ENCODE measurements at regions not wholly inside any gene's neighbourhood (a gene's known extent, or its start where the extent isn't known, plus 50 kb on each side); places are given as distances from the start of the nearest gene placed in this dataset.
"Not testable (repeated sequence)": the region's sequence is repeated elsewhere in the genome, so short reads cannot be mapped to it uniquely, and the experiment has no call there.

DNA sequence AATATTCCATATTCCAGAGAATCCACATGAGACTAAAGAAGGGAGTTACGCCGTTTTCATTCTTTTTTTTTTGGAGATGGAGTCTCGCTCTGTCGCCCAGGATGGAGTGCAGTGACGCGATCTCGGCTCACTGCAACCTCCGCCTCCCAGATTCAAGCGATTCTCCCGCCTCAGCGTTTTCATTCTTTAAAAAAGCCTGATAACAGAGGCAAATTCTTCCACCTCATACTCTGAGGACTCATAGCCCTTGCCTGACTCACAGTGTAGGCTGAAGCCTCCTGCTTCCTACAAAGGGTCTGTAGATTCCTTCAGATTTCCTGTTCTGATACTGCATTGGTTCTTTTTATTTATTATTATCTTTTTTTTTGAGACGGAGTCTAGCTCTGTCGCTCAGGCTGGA, 210.5 kb downstream of the SH3BGRL start:
- H3K4me2 ChIP-seq (ENCODE audit: low read length) = no peak overlapping the region
- H3K9me3 ChIP-seq (ENCODE audit: low read length) = no peaks in the 10 kb centered on the region
- TF ChIP-seq TAF1 (IDR thresholded peaks at IDR 0.05; ENCODE audit: low read depth) = no peak
- no peak for TF ChIP-seq EZH2 (IDR thresholded peaks at IDR 0.05; ENCODE audit: borderline replicate concordance, insufficient read depth, low read length, poor library complexity, severe bottlenecking)
- no peak for TF ChIP-seq POLR2AphosphoS5 (IDR thresholded peaks at IDR 0.05)
- TF ChIP-seq RAD21 (conservative IDR thresholded peaks at IDR 0.05) = no peak
- TF ChIP-seq SMC3 (conservative IDR thresholded peaks at IDR 0.05; ENCODE audit: poor library complexity) = no peak
- TF ChIP-seq, protein P1, sequence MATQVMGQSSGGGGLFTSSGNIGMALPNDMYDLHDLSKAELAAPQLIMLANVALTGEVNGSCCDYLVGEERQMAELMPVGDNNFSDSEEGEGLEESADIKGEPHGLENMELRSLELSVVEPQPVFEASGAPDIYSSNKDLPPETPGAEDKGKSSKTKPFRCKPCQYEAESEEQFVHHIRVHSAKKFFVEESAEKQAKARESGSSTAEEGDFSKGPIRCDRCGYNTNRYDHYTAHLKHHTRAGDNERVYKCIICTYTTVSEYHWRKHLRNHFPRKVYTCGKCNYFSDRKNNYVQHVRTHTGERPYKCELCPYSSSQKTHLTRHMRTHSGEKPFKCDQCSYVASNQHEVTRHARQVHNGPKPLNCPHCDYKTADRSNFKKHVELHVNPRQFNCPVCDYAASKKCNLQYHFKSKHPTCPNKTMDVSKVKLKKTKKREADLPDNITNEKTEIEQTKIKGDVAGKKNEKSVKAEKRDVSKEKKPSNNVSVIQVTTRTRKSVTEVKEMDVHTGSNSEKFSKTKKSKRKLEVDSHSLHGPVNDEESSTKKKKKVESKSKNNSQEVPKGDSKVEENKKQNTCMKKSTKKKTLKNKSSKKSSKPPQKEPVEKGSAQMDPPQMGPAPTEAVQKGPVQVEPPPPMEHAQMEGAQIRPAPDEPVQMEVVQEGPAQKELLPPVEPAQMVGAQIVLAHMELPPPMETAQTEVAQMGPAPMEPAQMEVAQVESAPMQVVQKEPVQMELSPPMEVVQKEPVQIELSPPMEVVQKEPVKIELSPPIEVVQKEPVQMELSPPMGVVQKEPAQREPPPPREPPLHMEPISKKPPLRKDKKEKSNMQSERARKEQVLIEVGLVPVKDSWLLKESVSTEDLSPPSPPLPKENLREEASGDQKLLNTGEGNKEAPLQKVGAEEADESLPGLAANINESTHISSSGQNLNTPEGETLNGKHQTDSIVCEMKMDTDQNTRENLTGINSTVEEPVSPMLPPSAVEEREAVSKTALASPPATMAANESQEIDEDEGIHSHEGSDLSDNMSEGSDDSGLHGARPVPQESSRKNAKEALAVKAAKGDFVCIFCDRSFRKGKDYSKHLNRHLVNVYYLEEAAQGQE (IDR thresholded peaks at IDR 0.05; ENCODE audit: borderline replicate concordance) = no peak
- TF ChIP-seq EP300 (conservative IDR thresholded peaks at IDR 0.05; ENCODE audit: poor library complexity, severe bottlenecking) = no peak
- TF ChIP-seq MXI1 (conservative IDR thresholded peaks at IDR 0.05; ENCODE audit: poor library complexity, severe bottlenecking) = no peak
- TF ChIP-seq, protein P2, sequence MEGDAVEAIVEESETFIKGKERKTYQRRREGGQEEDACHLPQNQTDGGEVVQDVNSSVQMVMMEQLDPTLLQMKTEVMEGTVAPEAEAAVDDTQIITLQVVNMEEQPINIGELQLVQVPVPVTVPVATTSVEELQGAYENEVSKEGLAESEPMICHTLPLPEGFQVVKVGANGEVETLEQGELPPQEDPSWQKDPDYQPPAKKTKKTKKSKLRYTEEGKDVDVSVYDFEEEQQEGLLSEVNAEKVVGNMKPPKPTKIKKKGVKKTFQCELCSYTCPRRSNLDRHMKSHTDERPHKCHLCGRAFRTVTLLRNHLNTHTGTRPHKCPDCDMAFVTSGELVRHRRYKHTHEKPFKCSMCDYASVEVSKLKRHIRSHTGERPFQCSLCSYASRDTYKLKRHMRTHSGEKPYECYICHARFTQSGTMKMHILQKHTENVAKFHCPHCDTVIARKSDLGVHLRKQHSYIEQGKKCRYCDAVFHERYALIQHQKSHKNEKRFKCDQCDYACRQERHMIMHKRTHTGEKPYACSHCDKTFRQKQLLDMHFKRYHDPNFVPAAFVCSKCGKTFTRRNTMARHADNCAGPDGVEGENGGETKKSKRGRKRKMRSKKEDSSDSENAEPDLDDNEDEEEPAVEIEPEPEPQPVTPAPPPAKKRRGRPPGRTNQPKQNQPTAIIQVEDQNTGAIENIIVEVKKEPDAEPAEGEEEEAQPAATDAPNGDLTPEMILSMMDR (IDR thresholded peaks at IDR 0.05; ENCODE audit: poor library complexity, severe bottlenecking) = no peak
- H4K20me1 ChIP-seq (ENCODE audit: insufficient read depth) = no peaks in the 10 kb centered on the region
- no peaks in the 10 kb centered on the region for H3K79me2 ChIP-seq (replicated peaks; ENCODE audit: insufficient read depth, low read length)
- no peak overlapping the region for H3K9ac ChIP-seq (ENCODE audit: low read length)
- H3K27ac ChIP-seq (ENCODE audit: low read length) = no peak overlapping the region
- no peaks in the 10 kb centered on the region for H3K36me3 ChIP-seq (ENCODE audit: insufficient read depth, low read length)
- H3K27me3 ChIP-seq (ENCODE audit: insufficient read depth, low read depth, low read length) = no peaks in the 10 kb centered on the region
- H3K4me3 ChIP-seq (ENCODE audit: low read length) = no peak overlapping the region
- H3K9me2 ChIP-seq (ENCODE audit: insufficient read depth, low read length) = no peaks in the 10 kb centered on the region
- H2AFZ ChIP-seq (ENCODE audit: low read depth, low read length) = no peak overlapping the region
- no peaks in the 10 kb centered on the region for H3F3A ChIP-seq (ENCODE audit: insufficient read depth, low read length, poor library complexity, severe bottlenecking)

DNA sequence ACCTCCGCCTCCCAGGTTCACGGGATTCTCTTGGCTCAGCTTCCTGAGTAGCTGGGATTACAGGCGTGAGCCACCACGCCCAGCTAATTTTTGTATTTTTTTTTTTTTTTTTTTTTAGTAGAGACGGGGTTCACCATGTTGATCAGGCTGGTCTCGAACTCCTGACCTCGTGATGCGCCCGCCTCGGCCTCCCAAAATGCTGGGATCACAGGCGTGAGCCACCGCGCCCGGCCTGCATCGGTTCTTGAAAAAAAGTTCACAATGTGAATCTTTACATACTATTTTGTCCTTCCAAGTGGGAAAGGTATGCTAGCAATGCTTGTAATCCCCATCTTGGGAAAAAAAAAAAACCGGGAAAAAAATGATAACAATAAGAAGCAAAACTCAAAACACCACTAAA, 211.0 kb downstream of the SH3BGRL start:
- H3K4me2 ChIP-seq (ENCODE audit: low read length); H3K9me3 ChIP-seq (ENCODE audit: low read length); H3K9ac ChIP-seq (ENCODE audit: low read length); H3K27ac ChIP-seq (ENCODE audit: low read length); H3K79me2 ChIP-seq (replicated peaks; ENCODE audit: insufficient read depth, low read length); H4K20me1 ChIP-seq (ENCODE audit: insufficient read depth); H3K4me3 ChIP-seq (ENCODE audit: low read length); H3K9me2 ChIP-seq (ENCODE audit: insufficient read depth, low read length); H2AFZ ChIP-seq (ENCODE audit: low read depth, low read length); H3K27me3 ChIP-seq (ENCODE audit: insufficient read depth, low read depth, low read length); H3K36me3 ChIP-seq (ENCODE audit: insufficient read depth, low read length); H3F3A ChIP-seq (ENCODE audit: insufficient read depth, low read length, poor library complexity, severe bottlenecking): not testable (repeated sequence)

DNA sequence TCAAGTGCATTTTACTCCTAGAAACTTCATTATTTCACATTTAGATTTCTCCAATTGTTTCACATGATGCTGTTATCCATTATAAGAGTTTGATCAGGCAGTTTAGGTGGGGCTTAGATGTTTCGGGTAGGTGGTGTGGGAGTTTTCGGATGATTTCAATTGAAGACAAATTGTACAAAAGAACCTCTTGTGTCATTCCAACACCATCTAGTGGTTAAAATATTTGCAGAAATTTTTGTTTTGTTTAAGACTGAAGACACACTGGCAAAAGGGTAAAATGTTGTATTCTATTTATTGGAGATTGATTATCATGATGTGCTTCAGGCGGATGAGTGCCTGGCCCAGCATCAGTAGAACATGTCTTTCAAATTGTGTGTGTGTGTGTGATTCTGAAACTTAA, 212.7 kb downstream of the SH3BGRL start:
- Histone ChIP-seq H2AFZ (ENCODE audit: low read depth, low read length) (no peak overlapping the region), H3K9me2 (ENCODE audit: insufficient read depth, low read length) (no peaks in the 10 kb centered on the region), H3K9me3 (ENCODE audit: low read length) (no peaks in the 10 kb centered on the region), H3K79me2 (replicated peaks; ENCODE audit: insufficient read depth, low read length) (no peaks in the 10 kb centered on the region), H3K9ac (ENCODE audit: low read length) (no peak overlapping the region), H3K27ac (ENCODE audit: low read length) (no peak overlapping the region), H3K4me3 (ENCODE audit: low read length) (no peak overlapping the region), H3F3A (ENCODE audit: insufficient read depth, low read length, poor library complexity, severe bottlenecking) (no peaks in the 10 kb centered on the region), H3K4me2 (ENCODE audit: low read length) (no peak overlapping the region), H3K27me3 (ENCODE audit: insufficient read depth, low read depth, low read length) (no peaks in the 10 kb centered on the region), H3K36me3 (ENCODE audit: insufficient read depth, low read length) (no peaks in the 10 kb centered on the region), H4K20me1 (ENCODE audit: insufficient read depth) (no peaks in the 10 kb centered on the region)
- TF ChIP-seq, protein P2 (IDR thresholded peaks at IDR 0.05; ENCODE audit: poor library complexity, severe bottlenecking) = peak; percentile 40
- TF ChIP-seq RAD21 (conservative IDR thresholded peaks at IDR 0.05) (peak; percentile 36), TAF1 (IDR thresholded peaks at IDR 0.05; ENCODE audit: low read depth) (no peak), SMC3 (conservative IDR thresholded peaks at IDR 0.05; ENCODE audit: poor library complexity) (peak; percentile 29)

Measured in neural cell (in vitro differentiated cells).